NCI-H1417 (cell line): ENCODE measurements at regions not wholly inside any gene's neighbourhood (a gene's known extent, or its start where the extent isn't known, plus 50 kb on each side); places are given as distances from the start of the nearest gene placed in this dataset.
A peak's percentile ranks its signal among the peaks of the same experiment; 100 is the strongest.

Experiments used
- DNase-seq, 3 experiments: peaks; one replicate each; lab custom pipeline; 2025; lab: John Stamatoyannopoulos, UW

DNA sequence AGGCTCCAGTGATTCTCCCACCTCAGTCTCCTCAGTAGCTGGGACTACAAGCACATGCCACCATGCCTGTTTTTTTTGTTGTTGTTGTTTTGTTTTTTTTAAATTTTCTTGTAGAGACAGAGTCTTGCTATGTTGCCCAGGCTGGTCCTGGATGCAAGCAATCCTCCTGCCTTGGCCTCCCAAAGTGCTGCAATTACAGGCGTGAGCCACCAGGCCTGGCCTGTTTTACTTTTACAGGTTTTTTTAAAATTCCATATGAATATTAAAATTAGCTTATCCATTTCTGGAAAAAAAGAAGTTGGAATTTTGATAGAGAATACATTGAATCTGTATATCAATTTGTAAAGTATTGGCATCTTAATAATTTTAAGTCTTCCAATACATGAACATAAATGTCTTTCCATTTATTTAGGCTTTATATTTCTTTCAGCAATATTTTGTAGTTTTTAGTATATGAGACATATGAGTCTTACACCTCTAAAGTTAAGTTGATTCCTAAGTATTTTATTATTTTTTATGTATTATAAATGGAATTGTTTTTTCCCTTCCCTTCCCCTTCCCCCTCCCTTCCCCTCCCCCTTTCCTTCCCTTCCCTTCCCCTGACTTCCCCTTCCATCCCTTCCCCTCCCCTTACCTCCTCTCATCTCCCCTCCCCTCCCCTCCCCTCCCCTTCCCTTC lies 323.5 kb upstream of the SALL1 start:
- DNase-seq: no peak

DNA sequence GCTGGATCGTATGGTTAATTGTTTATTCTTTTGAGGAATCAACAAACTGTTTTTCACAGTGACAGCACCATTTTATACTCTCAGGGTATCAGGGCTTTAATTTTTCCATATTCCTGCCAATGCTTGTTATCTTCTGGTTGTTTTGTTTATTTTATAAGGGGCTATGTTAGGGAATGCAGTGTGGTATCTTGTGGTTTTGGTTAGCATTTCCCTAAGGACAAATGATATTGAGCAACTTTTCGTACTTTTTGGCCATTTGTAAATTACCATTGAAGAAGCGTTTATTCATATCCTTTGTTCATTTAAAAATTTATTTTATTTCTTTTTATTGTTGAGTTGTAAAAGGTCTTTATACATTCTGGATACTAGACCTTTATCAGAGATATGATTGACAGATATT lies 322.0 kb upstream of the SALL1 start:
- DNase-seq: no peak

DNA sequence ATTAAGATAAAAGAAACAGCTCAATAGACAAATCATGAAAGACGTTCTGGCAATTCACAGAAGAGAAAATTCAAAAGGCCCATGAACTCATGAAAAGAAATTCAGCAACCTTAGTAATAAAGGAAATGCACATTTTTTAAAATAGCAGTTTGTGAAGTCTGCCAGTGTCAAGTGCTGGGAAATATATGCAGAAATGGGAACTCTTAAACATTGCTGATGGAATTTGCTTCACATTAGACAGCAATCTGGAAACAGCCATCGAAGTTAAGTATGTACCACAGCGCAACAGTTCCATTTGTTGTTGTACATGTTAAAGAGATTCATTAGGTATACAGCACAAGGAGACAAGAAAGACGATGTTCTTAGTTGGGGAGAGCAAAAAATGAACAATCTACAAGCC lies 319.4 kb upstream of the SALL1 start:
- DNase-seq: no peak

DNA sequence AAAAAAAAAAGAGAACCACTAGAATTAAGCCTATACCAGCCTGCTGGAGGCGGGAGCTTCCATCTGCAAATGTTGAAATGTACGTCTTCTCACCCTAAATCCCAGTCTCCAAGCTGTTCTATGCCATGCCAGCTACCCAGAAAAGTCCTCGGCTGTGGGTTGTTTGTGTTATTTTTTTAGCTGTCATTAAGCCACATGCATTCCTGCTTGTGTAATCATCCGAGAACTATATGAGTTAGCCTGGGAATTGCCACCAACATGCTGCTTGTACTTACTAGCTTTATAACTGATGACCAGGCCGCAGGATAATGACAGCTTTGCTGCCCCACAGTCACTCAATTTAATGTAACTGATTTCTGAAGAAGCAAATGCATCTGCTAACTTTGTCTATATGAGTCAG lies 313.9 kb upstream of the SALL1 start:
- no peak for DNase-seq

DNA sequence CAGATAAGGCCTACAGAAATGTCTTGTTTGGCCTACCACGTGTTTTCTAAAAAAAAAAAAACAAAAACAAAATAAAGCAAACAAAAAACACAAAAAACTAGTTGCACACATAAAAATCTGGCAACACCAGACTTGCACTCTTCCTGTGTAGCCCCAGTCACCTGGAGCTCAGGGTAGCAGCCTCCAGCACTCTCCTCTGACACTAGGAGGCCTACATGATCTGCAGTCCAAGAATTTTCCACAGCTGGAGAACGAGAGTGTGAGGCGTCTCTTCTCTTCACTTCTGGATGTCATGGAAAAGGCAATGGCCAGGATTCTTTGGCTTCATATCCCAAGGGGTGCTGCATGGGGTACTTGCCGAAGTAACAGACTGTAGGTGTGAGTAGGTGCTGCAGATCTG lies 310.2 kb upstream of the SALL1 start:
- DNase-seq: no peak

DNA sequence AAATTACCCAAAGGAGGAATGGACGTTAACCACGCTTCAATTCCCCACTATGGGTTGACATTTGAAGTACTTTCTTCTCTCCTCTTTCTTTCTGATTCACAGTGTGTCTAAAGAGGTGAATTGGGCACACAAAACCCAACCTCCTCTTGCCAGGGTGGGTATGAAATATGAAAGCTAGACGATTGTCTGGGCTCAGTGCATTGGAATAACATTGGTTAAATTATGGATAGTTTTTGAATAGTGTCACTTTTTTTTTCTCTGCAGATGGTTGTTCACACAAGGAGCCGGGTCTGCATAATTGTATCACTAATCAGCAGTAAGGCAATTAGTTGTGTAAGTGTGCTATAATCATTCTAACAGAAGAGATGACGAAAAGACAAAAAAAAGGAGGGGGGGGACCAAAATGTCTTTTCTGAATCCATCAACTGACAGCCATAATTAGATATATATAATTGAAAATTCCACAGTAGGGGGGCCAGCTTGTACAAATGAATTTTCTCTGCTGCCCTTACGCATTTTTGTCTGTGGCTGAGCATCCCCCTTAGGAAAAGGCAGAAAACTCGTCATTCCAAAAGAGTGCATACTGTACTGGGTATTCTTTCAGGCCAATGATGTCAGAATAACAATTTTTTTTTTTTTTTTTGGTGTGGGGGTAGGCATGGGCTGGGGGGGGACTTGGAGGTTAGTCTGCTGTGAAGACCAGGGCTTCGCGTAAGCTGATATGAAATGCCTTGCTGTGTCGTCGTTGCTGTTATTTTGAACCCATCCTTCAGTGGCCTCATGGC lies 307.5 kb upstream of the SALL1 start:
- DNase-seq: no peak

DNA sequence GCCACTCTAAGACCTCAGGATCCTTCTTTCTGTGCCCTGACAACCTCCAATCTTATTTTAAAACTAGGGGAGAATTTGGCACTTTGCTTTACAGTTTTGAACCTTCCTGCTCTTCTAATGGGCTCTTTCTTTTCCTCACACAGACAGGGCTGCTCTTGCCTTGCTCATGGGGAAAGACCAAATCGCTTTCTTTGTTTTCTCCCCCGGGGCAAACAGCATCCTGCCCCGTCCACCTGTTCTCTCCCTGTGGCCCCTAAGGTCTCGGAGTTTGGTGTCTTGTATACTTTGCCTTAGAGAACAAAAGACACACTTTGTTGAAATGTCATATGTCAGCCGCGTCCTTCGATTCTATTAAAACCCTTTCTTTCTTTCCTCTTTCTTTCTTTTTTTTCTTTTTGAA lies 306.7 kb upstream of the SALL1 start:
- DNase-seq: no peak

DNA sequence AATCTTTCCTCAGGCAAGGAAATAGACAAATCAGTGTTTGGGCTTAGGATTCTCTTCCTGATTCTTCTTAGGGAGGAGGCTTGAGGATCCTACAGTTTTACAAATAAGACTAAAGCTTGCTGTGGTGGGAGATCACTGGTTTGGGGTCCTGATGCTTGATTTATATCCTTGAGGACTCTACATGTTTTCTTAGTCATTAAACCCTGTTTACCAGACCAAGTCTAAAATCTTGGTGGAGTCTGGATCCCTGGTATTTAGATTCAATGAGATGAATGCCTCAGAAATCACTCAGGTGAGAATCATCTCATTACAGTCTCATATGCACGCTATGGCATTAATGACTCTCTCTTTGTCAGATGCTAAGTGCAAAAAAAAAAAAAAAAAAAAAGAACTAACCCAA lies 304.3 kb upstream of the SALL1 start:
- DNase-seq: no peak

DNA sequence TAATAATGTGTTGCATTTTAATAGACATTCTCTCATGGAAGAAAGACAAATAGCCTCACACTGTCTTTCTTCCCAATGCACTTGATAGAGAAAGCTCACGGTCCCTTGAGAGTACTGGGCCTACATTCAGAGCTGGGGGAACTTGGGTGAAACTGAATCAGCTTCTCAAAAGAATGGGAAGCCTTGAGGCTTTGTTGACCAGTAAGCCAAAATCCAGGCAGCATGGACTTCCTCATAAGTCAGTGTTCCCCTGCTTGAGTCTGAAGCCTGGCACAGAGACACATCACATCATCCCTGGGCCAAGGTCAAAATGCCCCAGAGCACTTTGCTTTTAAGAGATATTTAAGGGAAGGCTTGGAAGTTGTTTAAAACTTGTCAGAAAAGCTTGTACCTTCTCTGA lies 302.2 kb upstream of the SALL1 start:
- no peak for DNase-seq

DNA sequence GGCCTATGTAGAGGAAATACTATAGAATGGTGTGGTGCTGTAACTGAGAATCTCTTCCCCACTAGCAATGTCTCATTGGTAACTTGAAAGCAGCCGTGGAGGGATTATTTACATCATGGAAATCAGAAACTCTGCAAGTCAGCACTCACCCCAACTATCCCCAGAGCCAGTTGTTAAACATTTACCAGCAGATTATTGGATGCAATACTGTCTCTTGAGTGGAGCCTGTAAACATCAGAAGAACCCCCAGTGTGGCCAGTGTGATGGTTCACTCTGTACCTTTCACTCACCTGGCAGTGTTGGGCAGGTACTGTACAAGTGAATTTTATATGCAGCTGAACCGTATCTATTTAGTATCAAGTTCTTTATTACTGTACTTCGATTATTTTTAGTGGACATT lies 299.8 kb upstream of the SALL1 start:
- no peak for DNase-seq

DNA sequence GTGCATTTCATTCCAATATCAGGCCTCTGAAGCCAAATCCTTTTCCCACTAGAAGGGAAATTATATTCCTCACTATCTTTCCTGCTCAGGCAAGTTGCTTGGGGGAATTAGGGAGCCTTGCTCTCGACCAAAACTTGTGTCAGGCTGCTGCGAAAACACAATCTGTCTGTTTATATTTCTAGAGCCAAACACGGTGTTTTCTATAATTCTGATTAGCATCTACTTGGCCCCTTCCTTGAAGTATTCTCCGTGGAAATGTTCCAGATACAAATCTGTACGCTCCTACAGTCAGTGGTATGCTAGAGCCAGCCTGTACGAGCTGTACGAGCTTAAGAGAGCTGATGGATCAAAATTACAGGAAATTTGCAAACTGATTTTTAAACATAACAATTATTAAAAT lies 299.3 kb upstream of the SALL1 start:
- DNase-seq: no peak

DNA sequence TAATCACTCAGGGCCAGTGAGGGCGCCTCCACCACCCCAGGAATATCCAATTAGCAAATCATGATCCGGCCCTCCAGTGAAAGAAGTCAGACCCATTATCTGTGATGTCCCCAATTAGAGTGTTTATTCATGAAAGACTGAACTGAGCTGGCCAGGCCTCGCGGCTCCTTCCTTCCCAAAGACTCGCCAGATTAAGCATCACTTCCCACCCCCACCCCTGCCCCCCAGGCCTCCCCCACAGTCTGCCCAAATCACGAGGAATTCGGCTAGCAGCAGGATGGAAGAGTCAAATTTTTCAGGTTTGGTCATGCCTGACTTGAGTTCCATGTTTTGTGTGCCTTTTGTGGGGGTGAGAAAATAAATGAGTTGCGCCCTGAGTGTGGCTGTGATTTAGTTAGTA lies 298.4 kb upstream of the SALL1 start:
- no peak for DNase-seq

DNA sequence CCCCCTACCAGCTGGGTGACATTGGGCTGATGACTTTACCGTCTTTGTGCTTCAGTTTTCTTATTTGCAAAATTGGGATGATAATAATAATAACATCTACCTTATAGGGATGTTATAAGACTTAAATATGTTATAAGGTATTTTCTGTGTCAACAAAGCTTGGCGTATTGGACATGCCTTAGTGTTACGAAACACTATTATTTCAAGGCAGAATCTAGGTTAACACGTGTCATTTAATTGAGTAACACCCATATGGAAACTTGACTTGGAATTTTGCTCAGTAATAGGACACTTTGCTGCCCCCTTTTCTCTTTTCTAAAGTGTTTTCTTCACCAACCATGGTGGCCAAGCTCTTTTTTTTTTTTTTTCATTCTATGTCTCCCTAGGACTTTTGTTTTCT lies 294.2 kb upstream of the SALL1 start:
- DNase-seq: no peak

DNA sequence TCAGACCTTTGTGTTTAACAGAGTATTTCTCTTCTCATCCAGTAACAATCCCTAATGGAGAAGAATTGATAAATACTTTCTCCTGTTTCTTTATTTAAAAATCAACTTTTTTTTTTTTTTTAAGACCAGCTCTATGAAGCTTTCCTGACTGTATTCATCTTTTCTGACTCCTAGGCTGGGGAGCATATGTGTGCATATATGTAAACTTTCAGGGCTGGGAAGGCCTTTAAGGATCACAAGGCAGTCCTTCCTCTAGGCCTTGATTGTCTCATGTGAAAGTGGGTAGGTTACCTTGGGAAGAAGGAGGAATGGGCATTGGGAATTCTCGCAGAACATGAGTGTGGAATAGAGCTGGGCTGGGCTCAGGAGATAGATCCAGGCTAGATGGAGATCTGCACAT lies 292.9 kb upstream of the SALL1 start:
- DNase-seq: no peak

DNA sequence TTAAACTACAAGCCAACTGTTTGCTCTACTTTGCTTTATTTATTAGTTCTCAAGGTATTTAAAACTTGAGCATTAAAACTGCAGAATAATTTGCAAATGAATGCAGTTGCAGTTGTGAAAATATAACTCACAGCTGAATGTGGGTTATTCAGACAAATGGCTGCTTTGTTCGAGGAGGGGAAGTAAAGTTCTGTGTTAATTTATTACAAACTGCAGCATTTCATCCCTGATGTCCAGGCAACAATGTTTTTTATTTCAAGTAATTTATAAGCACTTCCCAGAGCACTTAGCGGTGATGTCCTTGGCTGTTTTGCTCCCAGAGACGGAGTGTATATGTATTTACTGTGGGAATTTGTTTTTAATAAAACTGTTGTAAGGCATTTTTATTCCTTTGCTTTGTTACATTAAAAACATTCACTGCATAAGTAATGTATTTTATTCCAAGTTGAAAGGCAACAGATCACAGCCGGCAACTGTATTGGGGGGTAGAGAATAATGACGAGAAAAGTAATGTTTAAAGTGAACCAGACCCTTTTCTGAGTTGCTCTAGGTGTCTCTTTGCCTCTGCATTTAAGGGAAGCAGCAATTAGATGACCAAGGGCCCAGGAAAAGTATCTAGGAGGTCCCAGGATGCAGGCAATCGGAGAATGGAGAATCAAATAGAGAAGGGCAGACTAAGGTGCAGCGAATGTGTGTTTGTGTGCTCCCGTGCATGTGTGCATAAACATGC lies 291.2 kb upstream of the SALL1 start:
- no peak for DNase-seq

DNA sequence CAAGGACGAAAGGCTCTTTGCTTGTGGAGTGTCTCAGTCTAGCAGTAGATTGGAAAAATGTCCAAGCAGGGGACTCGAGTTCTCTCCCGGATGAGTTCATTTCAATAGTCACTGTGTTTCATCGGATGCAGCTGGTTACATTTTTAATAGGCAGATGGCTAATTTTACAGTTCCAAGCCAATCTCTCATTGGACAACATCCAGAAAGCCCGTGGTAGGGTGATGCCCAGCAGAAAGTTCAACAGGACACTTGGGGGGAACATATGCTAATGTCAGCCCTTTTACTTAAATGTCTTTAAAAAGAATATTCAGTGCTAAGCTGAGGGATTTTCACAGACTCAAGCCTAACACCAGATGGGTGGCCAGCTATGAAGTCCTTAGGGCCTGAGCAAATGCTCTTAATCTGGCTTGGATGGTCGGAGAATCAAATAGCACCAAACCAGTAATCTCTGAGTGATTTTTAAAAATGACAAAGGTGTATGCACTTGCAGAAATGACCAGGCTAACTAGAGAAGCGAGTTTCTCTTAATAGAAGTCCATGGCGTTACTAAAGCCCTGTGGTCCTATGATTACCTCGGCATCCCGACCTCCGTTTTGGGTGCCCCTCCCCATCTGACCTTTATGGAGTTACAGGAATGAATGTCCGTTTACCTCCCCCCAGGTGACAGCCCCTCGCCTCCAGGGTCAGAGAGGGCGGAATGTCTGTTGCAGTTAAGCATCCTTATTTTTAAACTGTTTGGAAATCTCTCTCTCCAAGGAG lies 289.2 kb upstream of the SALL1 start:
- DNase-seq: peak in 1 of 3 experiments; percentile 51

DNA sequence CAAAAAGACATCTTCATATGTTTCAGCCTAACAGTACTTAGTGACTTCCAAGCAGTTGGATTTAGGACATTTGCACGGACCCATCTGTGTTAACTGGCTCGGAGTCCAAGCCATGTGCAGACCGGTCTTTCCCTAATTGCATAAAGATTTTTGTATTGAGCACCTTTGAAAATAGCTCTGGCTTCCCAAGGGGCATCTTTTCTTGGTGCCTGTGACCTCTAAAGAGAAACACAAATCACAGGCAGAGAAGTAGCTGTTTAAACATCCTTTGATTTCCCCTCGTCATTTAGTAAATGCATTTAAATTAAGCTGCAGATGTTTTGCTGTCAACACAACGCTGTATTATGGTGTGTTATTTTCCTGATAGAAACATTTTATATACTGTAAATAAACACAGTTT lies 288.2 kb upstream of the SALL1 start:
- no peak for DNase-seq

DNA sequence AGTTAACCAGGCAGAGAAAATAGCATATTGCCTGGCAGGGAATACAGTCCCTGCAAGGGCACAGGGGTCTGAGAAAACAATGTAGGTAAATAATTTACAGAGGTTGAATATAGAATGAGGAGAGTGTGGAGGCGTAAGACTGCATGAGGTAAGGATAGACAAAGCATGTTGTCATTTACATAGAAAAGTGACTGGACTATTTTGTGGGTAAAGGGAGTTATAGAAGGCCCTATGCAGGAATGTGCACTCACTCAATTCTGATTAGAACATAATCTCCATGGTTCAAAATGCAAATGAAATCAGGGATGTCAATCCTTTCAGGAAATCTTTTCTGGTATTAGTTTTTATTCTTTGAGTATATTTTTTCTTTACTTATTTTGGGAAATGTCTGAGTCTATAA lies 285.7 kb upstream of the SALL1 start:
- no peak for DNase-seq

DNA sequence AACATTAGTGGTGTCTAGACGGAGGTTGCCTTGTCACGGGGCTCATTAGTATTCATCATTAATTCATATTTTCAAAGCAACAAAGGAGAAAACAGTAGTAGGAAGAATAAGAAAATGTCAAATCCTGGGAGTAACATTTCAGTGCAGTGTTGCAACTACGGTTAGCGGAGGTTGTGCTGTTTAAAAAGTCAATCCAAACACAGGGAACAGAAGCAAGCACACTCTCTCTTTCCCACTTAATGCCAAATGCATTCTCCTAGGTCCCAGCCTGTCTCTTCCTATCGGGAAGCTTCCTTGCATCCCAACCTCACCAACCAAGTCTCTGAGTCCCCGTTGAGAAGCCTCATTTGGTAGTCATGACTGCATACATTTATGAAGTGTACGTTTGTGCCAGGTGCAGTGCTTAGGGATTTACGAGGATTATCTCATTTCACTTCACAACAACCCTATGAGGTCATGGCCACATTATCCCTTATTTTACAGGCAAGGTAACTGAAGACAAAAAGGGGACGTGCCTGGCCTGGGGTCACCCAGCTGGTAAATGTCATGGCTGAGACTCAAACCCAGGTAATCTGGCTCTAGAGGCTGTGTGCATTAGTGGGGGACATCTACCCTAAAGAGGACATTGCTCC lies 283.6 kb upstream of the SALL1 start:
- no peak for DNase-seq

DNA sequence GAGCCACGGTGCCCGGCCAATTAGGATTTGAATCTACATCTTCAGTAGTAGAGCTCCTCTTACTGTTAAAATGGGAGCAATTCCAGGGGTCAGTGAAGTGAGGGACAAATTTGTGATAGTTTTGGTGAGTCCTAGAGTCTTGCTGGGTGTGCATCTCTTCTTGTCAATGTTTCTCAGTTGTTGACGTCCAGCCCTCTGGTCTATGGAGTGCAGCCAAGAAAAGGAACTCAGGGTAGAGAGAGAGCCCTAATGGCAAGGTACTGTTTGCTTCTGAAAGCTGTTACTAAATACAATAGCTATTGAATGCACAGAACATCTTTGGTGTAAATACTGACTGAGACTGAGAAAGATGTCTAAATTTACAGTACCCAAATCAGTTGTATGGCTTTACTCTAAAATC lies 282.5 kb upstream of the SALL1 start:
- no peak for DNase-seq

DNA sequence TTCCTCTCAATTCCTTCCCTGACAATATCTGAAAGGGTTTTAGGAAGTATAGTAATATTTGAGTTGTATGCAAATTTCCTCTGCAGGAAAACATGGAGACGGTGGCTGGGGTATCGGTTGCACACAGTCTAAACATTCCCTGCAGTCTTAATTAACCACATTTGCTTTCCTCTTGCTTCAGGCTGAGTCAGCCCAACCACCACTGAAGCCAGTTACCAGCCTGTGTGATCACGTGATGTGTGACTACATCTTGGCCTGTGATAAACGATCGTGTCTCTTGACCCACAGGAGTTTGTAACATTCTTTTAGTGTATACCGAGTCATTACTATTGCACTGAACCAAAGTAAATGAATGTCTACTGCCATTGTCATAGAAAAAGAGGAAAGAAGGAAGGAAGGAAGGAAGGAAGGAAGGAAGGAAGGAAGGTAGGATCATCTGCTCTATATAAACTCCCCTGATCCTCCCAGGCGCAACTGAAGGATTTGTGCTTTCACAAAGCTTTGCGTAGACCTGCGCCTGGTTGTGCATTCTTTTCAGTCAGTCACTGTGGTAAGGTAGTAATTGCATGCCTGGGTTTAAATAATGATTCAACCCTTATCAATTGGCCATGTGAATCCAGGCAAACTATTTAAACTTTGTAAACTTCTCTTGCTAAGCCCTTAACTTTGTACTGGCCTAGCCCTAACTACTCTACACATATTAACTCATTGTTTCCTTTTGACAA lies 280.6 kb upstream of the SALL1 start:
- no peak for DNase-seq
